IMR-90 (cell line): ENCODE measurements at regions not wholly inside any gene's neighbourhood (a gene's known extent, or its start where the extent isn't known, plus 50 kb on each side); places are given as distances from the start of the nearest gene placed in this dataset.

Source experiments
- BHLHE40 ChIP-seq: fragments of 150-350 bp; IDR thresholded peaks from 2 replicates; pipeline ENCODE4 v1.6.1; 2016; ENCODE audit warnings: mild to moderate bottlenecking, low read depth, low read length
- CTCF ChIP-seq: conservative IDR thresholded peaks from 2 replicates; pipeline ENCODE4 v1.5.1; 2012; ENCODE audit warnings: mild to moderate bottlenecking, low read depth, low read length, improper control_type of control experiment
- MAFK ChIP-seq: IDR thresholded peaks from 2 replicates; pipeline ENCODE4 v1.6.1; 2012; ENCODE audit warnings: low read depth, low read length, improper control_type of control experiment
- MAZ ChIP-seq: IDR thresholded peaks from 2 replicates; pipeline ENCODE4 v1.6.1; 2012; ENCODE audit warnings: low read depth, mild to moderate bottlenecking, low read length, improper control_type of control experiment, moderate library complexity, borderline replicate concordance
- POLR2A ChIP-seq: IDR thresholded peaks from 2 replicates; pipeline ENCODE4 v1.6.1; 2012; ENCODE audit warnings: mild to moderate bottlenecking, low read depth, low read length
- RAD21 ChIP-seq: IDR thresholded peaks from 2 replicates; pipeline ENCODE4 v1.6.1; 2012; ENCODE audit warnings: low read length, improper control_type of control experiment
- RCOR1 ChIP-seq: IDR thresholded peaks from 2 replicates; pipeline ENCODE4 v1.6.1; 2012; ENCODE audit warnings: mild to moderate bottlenecking, low read length, improper control_type of control experiment; ENCODE audit not compliant: insufficient replicate concordance
- RFX5 ChIP-seq: IDR thresholded peaks from 2 replicates; pipeline ENCODE4 v1.8.0; 2012; ENCODE audit warnings: low read depth, mild to moderate bottlenecking, low read length, moderate library complexity

DNA sequence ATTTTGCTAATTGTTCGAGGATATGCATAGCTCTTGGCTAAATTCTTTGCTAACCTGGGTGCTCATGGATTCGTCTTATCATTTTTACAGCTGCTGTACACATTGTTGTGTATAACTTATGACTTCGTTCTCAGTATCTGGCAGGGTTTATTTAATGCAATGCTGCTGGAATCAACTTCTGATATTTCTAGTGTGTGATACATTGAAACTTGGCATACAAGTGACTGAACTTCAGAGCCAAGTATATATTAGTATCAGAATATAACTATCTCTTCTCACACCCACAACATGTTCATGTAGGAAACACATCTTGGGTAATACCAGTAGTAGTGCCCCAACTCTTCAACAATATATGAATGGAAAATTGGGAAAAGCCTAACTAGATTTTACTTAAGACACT, 764.2 kb downstream of the TENT5A start:
- TF ChIP-seq CTCF (no peak), POLR2A (no peak), BHLHE40 (no peak), RAD21 (no peak), RFX5 (no peak), MAZ (no peak), MAFK (no peak), RCOR1 (no peak)
